Muscle of leg (tissue), 3 donors: ENCODE measurements at regions not wholly inside any gene's neighbourhood (a gene's known extent, or its start where the extent isn't known, plus 50 kb on each side); places are given as distances from the start of the nearest gene placed in this dataset.

Experiments
- DNase-seq: peaks from one replicate; pipeline ENCODE4 v3.0.0; 2013
- H3K27ac ChIP-seq: one replicate; pipeline ENCODE4 v1.5.1; 2013; ENCODE audit warnings: mild to moderate bottlenecking, low read length, control low read depth
- H3K27me3 ChIP-seq: one replicate; pipeline ENCODE4 v1.6.1; 2013; ENCODE audit warnings: low read length; ENCODE audit not compliant: control insufficient read depth, insufficient read depth
- H3K36me3 ChIP-seq: one replicate; pipeline ENCODE4 v1.6.1; 2013; ENCODE audit warnings: low read length; ENCODE audit not compliant: control insufficient read depth, insufficient read depth
- H3K4me1 ChIP-seq: one replicate; pipeline ENCODE4 v1.6.1; 2013; ENCODE audit warnings: low read length; ENCODE audit not compliant: control insufficient read depth, insufficient read depth
- H3K4me3 ChIP-seq: one replicate; pipeline ENCODE4 v1.5.1; 2013; ENCODE audit warnings: low read length, control low read depth
- H3K9me3 ChIP-seq: replicated peaks from 2 replicates; pipeline ENCODE4 v1.6.1; 2013; ENCODE audit warnings: low read depth, low read length; ENCODE audit not compliant: control insufficient read depth
- WGBS: methylation state at CpG from one replicate; pipeline ENCODE4 v1.1.5; 2013; ENCODE audit warnings: missing lambda C conversion rate; ENCODE audit not compliant: insufficient coverage; 5-methylcytosine and 5-hydroxymethylcytosine counted together

GRCh38 chr9:21591221-21592062 lies 109.3 kb upstream of the IFNE start:
- WGBS: 33% methylated on average over 3 of the region's 5 CpGs
- no peaks in the 10 kb centered on the region for H3K4me1 ChIP-seq
- H3K4me3 ChIP-seq: no peak overlapping the region
- no peaks in the 10 kb centered on the region for H3K9me3 ChIP-seq
- no peaks in the 10 kb centered on the region for H3K36me3 ChIP-seq
- no peaks in the 10 kb centered on the region for H3K27me3 ChIP-seq
- DNase-seq: peak; percentile 1
- no peak overlapping the region for H3K27ac ChIP-seq

- H3K4me3 ChIP-seq: no peak overlapping the region
- 100% methylated on average over 2 of the region's 3 CpGs for WGBS
- no peaks in the 10 kb centered on the region for H3K27me3 ChIP-seq
- H3K36me3 ChIP-seq: no peaks in the 10 kb centered on the region
- DNase-seq: no peak
- no peaks in the 10 kb centered on the region for H3K4me1 ChIP-seq
- no peaks in the 10 kb centered on the region for H3K9me3 ChIP-seq
- no peak overlapping the region for H3K27ac ChIP-seq
These were observed 109.9 kb upstream of the IFNE start for GRCh38 chr9:21592063-21592338.

- 90% methylated on average over 2 of the region's 4 CpGs for WGBS
- Histone ChIP-seq H3K27ac (no peak overlapping the region), H3K27me3 (no peaks in the 10 kb centered on the region), H3K9me3 (no peaks in the 10 kb centered on the region), H3K36me3 (no peaks in the 10 kb centered on the region), H3K4me1 (no peaks in the 10 kb centered on the region), H3K4me3 (no peak overlapping the region)
- no peak for DNase-seq
These were observed 115.2 kb upstream of the IFNE start for GRCh38 chr9:21597284-21597683.

- no peak for DNase-seq
- H3K36me3 ChIP-seq: no peaks in the 10 kb centered on the region
- no peak overlapping the region for H3K27ac ChIP-seq
- no peaks in the 10 kb centered on the region for H3K27me3 ChIP-seq
- no CpG with 5 or more reads among the region's 2 CpGs for WGBS
- no peaks in the 10 kb centered on the region for H3K4me1 ChIP-seq
- no peak overlapping the region for H3K4me3 ChIP-seq
- no peaks in the 10 kb centered on the region for H3K9me3 ChIP-seq
These were observed 116.6 kb upstream of the IFNE start for GRCh38 chr9:21598749-21599148.

GRCh38 chr9:21605489-21605931 lies 123.4 kb upstream of the IFNE start:
- Histone ChIP-seq H3K4me3 (no peak overlapping the region), H3K36me3 (no peaks in the 10 kb centered on the region), H3K9me3 (no peaks in the 10 kb centered on the region), H3K27me3 (no peaks in the 10 kb centered on the region), H3K27ac (no peak overlapping the region), H3K4me1 (no peaks in the 10 kb centered on the region)
- no peak for DNase-seq
- 73% methylated on average over 3 of the region's 4 CpGs for WGBS

- Histone ChIP-seq H3K27me3 (no peaks in the 10 kb centered on the region), H3K9me3 (no peaks in the 10 kb centered on the region), H3K4me3 (no peak overlapping the region), H3K36me3 (no peaks in the 10 kb centered on the region), H3K4me1 (no peaks in the 10 kb centered on the region), H3K27ac (no peak overlapping the region)
- DNase-seq: no peak
- WGBS: 80% methylated on average over 1 of the region's 2 CpGs
These were observed 125.5 kb upstream of the IFNE start for GRCh38 chr9:21607576-21607975.

GRCh38 chr9:21608200-21608599 lies 126.1 kb upstream of the IFNE start:
- H3K27me3 ChIP-seq: no peaks in the 10 kb centered on the region
- WGBS: 93% methylated on average over 3 of the region's 5 CpGs
- H3K36me3 ChIP-seq: no peaks in the 10 kb centered on the region
- DNase-seq: no peak
- no peaks in the 10 kb centered on the region for H3K4me1 ChIP-seq
- no peak overlapping the region for H3K27ac ChIP-seq
- H3K9me3 ChIP-seq: no peaks in the 10 kb centered on the region
- H3K4me3 ChIP-seq: no peak overlapping the region

GRCh38 chr9:21609506-21609905 lies 127.4 kb upstream of the IFNE start:
- DNase-seq: no peak
- Histone ChIP-seq H3K27me3 (no peaks in the 10 kb centered on the region), H3K4me1 (no peaks in the 10 kb centered on the region), H3K36me3 (no peaks in the 10 kb centered on the region), H3K9me3 (no peaks in the 10 kb centered on the region), H3K4me3 (no peak overlapping the region), H3K27ac (no peak overlapping the region)
- no CpG with 5 or more reads among the region's 1 CpG for WGBS

GRCh38 chr9:21611891-21612290 lies 129.8 kb upstream of the IFNE start:
- no peak overlapping the region for H3K27ac ChIP-seq
- no peaks in the 10 kb centered on the region for H3K36me3 ChIP-seq
- DNase-seq: no peak
- H3K4me1 ChIP-seq: no peaks in the 10 kb centered on the region
- H3K27me3 ChIP-seq: no peaks in the 10 kb centered on the region
- H3K4me3 ChIP-seq: no peak overlapping the region
- no CpG with 5 or more reads among the region's 1 CpG for WGBS
- H3K9me3 ChIP-seq: no peaks in the 10 kb centered on the region

GRCh38 chr9:21615018-21615417 lies 132.9 kb upstream of the IFNE start:
- Histone ChIP-seq H3K27ac (no peak overlapping the region), H3K9me3 (no peaks in the 10 kb centered on the region), H3K4me3 (no peak overlapping the region), H3K27me3 (no peaks in the 10 kb centered on the region), H3K4me1 (no peaks in the 10 kb centered on the region), H3K36me3 (no peaks in the 10 kb centered on the region)
- no CpG with 5 or more reads among the region's 1 CpG for WGBS
- no peak for DNase-seq

- Histone ChIP-seq H3K36me3 (no peaks in the 10 kb centered on the region), H3K27me3 (no peaks in the 10 kb centered on the region), H3K27ac (no peak overlapping the region), H3K4me3 (no peak overlapping the region), H3K4me1 (no peaks in the 10 kb centered on the region), H3K9me3 (no peaks in the 10 kb centered on the region)
- WGBS: no CpG with 5 or more reads among the region's 4 CpGs
- DNase-seq: no peak
These were observed 133.3 kb upstream of the IFNE start for GRCh38 chr9:21615446-21615845.
